BJ (cell line): ENCODE measurements at regions not wholly inside any gene's neighbourhood (a gene's known extent, or its start where the extent isn't known, plus 50 kb on each side); places are given as distances from the start of the nearest gene placed in this dataset.
A peak's percentile ranks its signal among the peaks of the same experiment; 100 is the strongest.

ENCODE experiments used
- CTCF ChIA-PET: fragments of 350-600 bp; formaldehyde crosslinking; extraction: SDS; loops from one replicate; lab custom pipeline; 2021; ENCODE audit warnings: antibody characterized with exemption, inconsistent platforms; lab: Yijun Ruan, JAX
- POLR2A ChIA-PET: fragments of 300-600 bp; sonication (Branson Sonifier 250); formaldehyde crosslinking; extraction: SDS; loops from one replicate; lab custom pipeline; 2021; ENCODE audit warnings: antibody characterized with exemption; lab: Charles Lee
- DNase-seq: peaks from one replicate; pipeline ENCODE4 v3.0.0-alpha.2; 2011; ENCODE audit warnings: low read depth
- H3K27me3 ChIP-seq: 2 replicates; pipeline ENCODE4 v1.6.0; 2011; ENCODE audit warnings: low read length; ENCODE audit not compliant: control insufficient read depth, insufficient read depth
- H3K36me3 ChIP-seq: 2 replicates; pipeline ENCODE4 v1.5.1; 2011; ENCODE audit warnings: low read length; ENCODE audit not compliant: control insufficient read depth, insufficient read depth
- H3K4me3 ChIP-seq: 2 replicates; pipeline ENCODE4 v1.5.1; 2011; ENCODE audit warnings: low read depth, mild to moderate bottlenecking, control low read depth, low read length
- CTCF ChIP-seq: IDR thresholded peaks from 2 replicates; pipeline ENCODE4 v1.5.1; 2011; ENCODE audit warnings: low read depth, mild to moderate bottlenecking, control low read depth, inconsistent platforms, low read length, moderate library complexity; ENCODE audit not compliant: insufficient read depth

GRCh38 chr6:139685009-139685408 lies 310.6 kb upstream of the CITED2 start:
- Histone ChIP-seq H3K4me3 (no peak overlapping the region), H3K27me3 (no peaks in the 10 kb centered on the region), H3K36me3 (no peaks in the 10 kb centered on the region)
- POLR2A ChIA-PET = no interaction called here
- CTCF ChIA-PET = interaction anchor here (0.7 to 1.4 kb wide), 2 partner anchors 14 to 48 kb away, joined by 3 read pairs; no protein-coding TSS in a partner anchor
- no peak for TF ChIP-seq CTCF
- no peak for DNase-seq

- Histone ChIP-seq H3K4me3 (no peak overlapping the region), H3K27me3 (no peaks in the 10 kb centered on the region), H3K36me3 (no peaks in the 10 kb centered on the region)
- DNase-seq = no peak
- CTCF ChIA-PET = interaction anchor here (1.0 kb wide), 1 partner anchor 20 kb away, joined by 3 read pairs; no protein-coding TSS in a partner anchor
- POLR2A ChIA-PET = no interaction called here
- no peak for TF ChIP-seq CTCF
Measured at GRCh38 chr6:139680819-139681218, 306.4 kb upstream of the CITED2 start.

GRCh38 chr6:139679516-139680179 lies 305.2 kb upstream of the CITED2 start:
- POLR2A ChIA-PET = no interaction called here
- H3K4me3 ChIP-seq = no peak overlapping the region
- CTCF ChIA-PET = interaction anchor here (1.3 kb wide), 1 partner anchor 24 kb away, joined by 4 read pairs; no protein-coding TSS in a partner anchor
- no peak for TF ChIP-seq CTCF
- H3K27me3 ChIP-seq = no peaks in the 10 kb centered on the region
- no peaks in the 10 kb centered on the region for H3K36me3 ChIP-seq
- peak; percentile 29 for DNase-seq

- Histone ChIP-seq H3K36me3 (no peaks in the 10 kb centered on the region), H3K4me3 (no peak overlapping the region), H3K27me3 (no peaks in the 10 kb centered on the region)
- DNase-seq = no peak
- CTCF ChIA-PET = no interaction called here
- no peak for TF ChIP-seq CTCF
- POLR2A ChIA-PET = no interaction called here
Measured at GRCh38 chr6:139676718-139677117, 302.3 kb upstream of the CITED2 start.

GRCh38 chr6:139666284-139666683 lies 291.8 kb upstream of the CITED2 start:
- no peaks in the 10 kb centered on the region for H3K27me3 ChIP-seq
- ChIA-PET CTCF (no interaction called here), POLR2A (no interaction called here)
- no peaks in the 10 kb centered on the region for H3K36me3 ChIP-seq
- no peak overlapping the region for H3K4me3 ChIP-seq
- no peak for TF ChIP-seq CTCF
- DNase-seq = no peak
